ENCODE measurements at regions not wholly inside any gene's neighbourhood (a gene's known extent, or its start where the extent isn't known, plus 50 kb on each side); places are given as distances from the start of the nearest gene placed in this dataset.

GRCh38 chr3:72013084-72013483 lies 228.1 kb upstream of the PROK2 start:
- H4K20me1 ChIP-seq (ENCODE audit: insufficient read depth, low read length): no peaks in the 10 kb centered on the region
- no peak overlapping the region for H2AFZ ChIP-seq (ENCODE audit: low read length)
- no peaks in the 10 kb centered on the region for H3K36me3 ChIP-seq (replicated peaks; ENCODE audit: insufficient read depth, low read length)
- H3K27me3 ChIP-seq (replicated peaks; ENCODE audit: insufficient read depth, low read length): no peaks in the 10 kb centered on the region
- no peak overlapping the region for H3K9ac ChIP-seq (ENCODE audit: low read length)
- H3K9me3 ChIP-seq (replicated peaks; ENCODE audit: insufficient read depth, low read length): no peaks in the 10 kb centered on the region
- H3K4me3 ChIP-seq (ENCODE audit: low read length): no peak overlapping the region
- TF ChIP-seq EZH2phosphoT487 (IDR thresholded peaks at IDR 0.05; ENCODE audit: low read length) (no peak), EZH2 (optimal IDR thresholded peaks at IDR 0.05; ENCODE audit: low read depth, low read length) (no peak), CTCF (IDR thresholded peaks at IDR 0.05; ENCODE audit: low read length) (no peak)
- H3K9me2 ChIP-seq (replicated peaks; ENCODE audit: insufficient read depth, low read length): no peaks in the 10 kb centered on the region
- H3K27ac ChIP-seq (ENCODE audit: low read length): no peak overlapping the region
- H3K79me2 ChIP-seq (ENCODE audit: low read length): no peaks in the 10 kb centered on the region
- H3K4me1 ChIP-seq (ENCODE audit: low read length): no peaks in the 10 kb centered on the region
- H3F3A ChIP-seq (ENCODE audit: insufficient read depth, low read length): no peaks in the 10 kb centered on the region
- H3K4me2 ChIP-seq (ENCODE audit: low read depth, low read length): no peak overlapping the region
- no peak for DNase-seq

GRCh38 chr3:72012363-72012762 lies 227.4 kb upstream of the PROK2 start:
- H3K9ac ChIP-seq (ENCODE audit: low read length): no peak overlapping the region
- H3K79me2 ChIP-seq (ENCODE audit: low read length): no peaks in the 10 kb centered on the region
- H3K9me2 ChIP-seq (replicated peaks; ENCODE audit: insufficient read depth, low read length): no peaks in the 10 kb centered on the region
- DNase-seq: no peak
- H3K9me3 ChIP-seq (replicated peaks; ENCODE audit: insufficient read depth, low read length): no peaks in the 10 kb centered on the region
- H3K4me2 ChIP-seq (ENCODE audit: low read depth, low read length): no peak overlapping the region
- H3F3A ChIP-seq (ENCODE audit: insufficient read depth, low read length): no peaks in the 10 kb centered on the region
- TF ChIP-seq CTCF (IDR thresholded peaks at IDR 0.05; ENCODE audit: low read length) (no peak), EZH2 (optimal IDR thresholded peaks at IDR 0.05; ENCODE audit: low read depth, low read length) (no peak), EZH2phosphoT487 (IDR thresholded peaks at IDR 0.05; ENCODE audit: low read length) (no peak)
- no peaks in the 10 kb centered on the region for H3K4me1 ChIP-seq (ENCODE audit: low read length)
- H2AFZ ChIP-seq (ENCODE audit: low read length): no peak overlapping the region
- H3K27me3 ChIP-seq (replicated peaks; ENCODE audit: insufficient read depth, low read length): no peaks in the 10 kb centered on the region
- no peaks in the 10 kb centered on the region for H4K20me1 ChIP-seq (ENCODE audit: insufficient read depth, low read length)
- H3K36me3 ChIP-seq (replicated peaks; ENCODE audit: insufficient read depth, low read length): no peaks in the 10 kb centered on the region
- no peak overlapping the region for H3K4me3 ChIP-seq (ENCODE audit: low read length)
- H3K27ac ChIP-seq (ENCODE audit: low read length): no peak overlapping the region

- Histone ChIP-seq H3K9ac (ENCODE audit: low read length) (no peak overlapping the region), H2AFZ (ENCODE audit: low read length) (no peak overlapping the region), H3K4me1 (ENCODE audit: low read length) (no peaks in the 10 kb centered on the region), H3K36me3 (replicated peaks; ENCODE audit: insufficient read depth, low read length) (no peaks in the 10 kb centered on the region), H3K79me2 (ENCODE audit: low read length) (no peaks in the 10 kb centered on the region), H3F3A (ENCODE audit: insufficient read depth, low read length) (no peaks in the 10 kb centered on the region), H3K27ac (ENCODE audit: low read length) (no peak overlapping the region), H3K9me3 (replicated peaks; ENCODE audit: insufficient read depth, low read length) (no peaks in the 10 kb centered on the region), H3K9me2 (replicated peaks; ENCODE audit: insufficient read depth, low read length) (no peaks in the 10 kb centered on the region), H3K4me3 (ENCODE audit: low read length) (no peak overlapping the region), H4K20me1 (ENCODE audit: insufficient read depth, low read length) (no peaks in the 10 kb centered on the region), H3K27me3 (replicated peaks; ENCODE audit: insufficient read depth, low read length) (no peaks in the 10 kb centered on the region), H3K4me2 (ENCODE audit: low read depth, low read length) (no peak overlapping the region)
- TF ChIP-seq EZH2phosphoT487 (IDR thresholded peaks at IDR 0.05; ENCODE audit: low read length) (no peak), EZH2 (optimal IDR thresholded peaks at IDR 0.05; ENCODE audit: low read depth, low read length) (no peak), CTCF (IDR thresholded peaks at IDR 0.05; ENCODE audit: low read length) (no peak)
- no peak for DNase-seq
Measured at GRCh38 chr3:72011485-72011884, 226.5 kb upstream of the PROK2 start.
